IMR-90 (cell line): ENCODE measurements at regions not wholly inside any gene's neighbourhood (a gene's known extent, or its start where the extent isn't known, plus 50 kb on each side); places are given as distances from the start of the nearest gene placed in this dataset.

Source experiments
- ATAC-seq: fragments of 200-7000 bp; cut with Tn5 transposase; 2 replicates; pipeline ENCODE4 v1.9.1; 2020; ENCODE audit warnings: low read depth, mild to moderate bottlenecking, moderate library complexity
- BruUV-seq: library from RNA; stranded (reverse); fragments of 400-500 nt; replicated peaks from 2 replicates; lab custom pipeline; 2021; lab: Mats Ljungman, UMichigan
- CTCF ChIA-PET: fragments of 300-600 bp; formaldehyde crosslinking; extraction: SDS; loops from one replicate; lab custom pipeline; 2021; ENCODE audit warnings: antibody characterized with exemption; lab: Yijun Ruan, JAX
- POLR2A ChIA-PET: fragments of 300-600 bp; sonication (Branson Sonifier 250); formaldehyde crosslinking; loops from one replicate; lab custom pipeline; 2022; ENCODE audit warnings: antibody characterized with exemption; ENCODE audit not compliant: unreplicated experiment; lab: Charles Lee
- DNase-seq: peaks from one replicate; pipeline ENCODE4 v3.0.0; 2013
- H2AFZ ChIP-seq: replicated peaks from 2 replicates; pipeline ENCODE3; 2013; ENCODE audit warnings: low read length, mild to moderate bottlenecking; ENCODE audit not compliant: poor library complexity
- H2AK5ac ChIP-seq: 2 replicates; pipeline ENCODE4 v1.6.1; 2013; ENCODE audit warnings: low read depth, low read length, inconsistent platforms
- H2AK9ac ChIP-seq: replicated peaks from 2 replicates; pipeline ENCODE3; 2013; ENCODE audit warnings: mild to moderate bottlenecking, low read depth, low read length, moderate library complexity; ENCODE audit not compliant: poor library complexity
- H2BK120ac ChIP-seq: 2 replicates; pipeline ENCODE4 v1.6.1; 2013; ENCODE audit warnings: low read depth, low read length, inconsistent platforms
- H2BK15ac ChIP-seq: 3 replicates; pipeline ENCODE4 v1.6.1; 2013; ENCODE audit warnings: low read depth, low read length, inconsistent platforms
- H2BK20ac ChIP-seq: 2 replicates; pipeline ENCODE4 v1.6.1; 2013; ENCODE audit warnings: low read depth, mild to moderate bottlenecking, inconsistent platforms, low read length, moderate library complexity
- H2BK5ac ChIP-seq: 2 replicates; pipeline ENCODE4 v1.6.1; 2013; ENCODE audit warnings: mild to moderate bottlenecking, low read depth, low read length, inconsistent platforms; ENCODE audit not compliant: poor library complexity, severe bottlenecking
- H3K14ac ChIP-seq: replicated peaks from 2 replicates; pipeline ENCODE4 v1.6.1; 2013; ENCODE audit warnings: low read depth, low read length, inconsistent platforms
- H3K18ac ChIP-seq: 2 replicates; pipeline ENCODE4 v1.6.1; 2013; ENCODE audit warnings: low read depth, low read length, control low read depth
- H3K23ac ChIP-seq: 2 replicates; pipeline ENCODE4 v1.6.1; 2013; ENCODE audit warnings: low read depth, low read length, inconsistent platforms
- H3K27ac ChIP-seq: 2 replicates; pipeline ENCODE4 v1.5.1; 2013; ENCODE audit warnings: mild to moderate bottlenecking, control low read depth, low read length; ENCODE audit not compliant: insufficient read depth
- H3K27me3 ChIP-seq: 2 replicates; pipeline ENCODE4 v1.6.1; 2013; ENCODE audit warnings: low read length; ENCODE audit not compliant: control insufficient read depth, insufficient read depth
- H3K36me3 ChIP-seq: 2 replicates; pipeline ENCODE4 v1.6.1; 2013; ENCODE audit warnings: low read length, mixed read lengths; ENCODE audit not compliant: control insufficient read depth, insufficient read depth
- H3K4ac ChIP-seq: 2 replicates; pipeline ENCODE4 v1.6.1; 2013; ENCODE audit warnings: low read depth, low read length, inconsistent platforms
- H3K4me1 ChIP-seq: 2 replicates; pipeline ENCODE4 v1.6.1; 2013; ENCODE audit warnings: low read length, mixed read lengths; ENCODE audit not compliant: control insufficient read depth, insufficient read depth
- H3K4me2 ChIP-seq: 2 replicates; pipeline ENCODE4 v1.6.1; 2013; ENCODE audit warnings: low read depth, mild to moderate bottlenecking, control low read depth, low read length, moderate library complexity
- H3K4me3 ChIP-seq: 2 replicates; pipeline ENCODE4 v1.5.1; 2013; ENCODE audit warnings: low read depth, mild to moderate bottlenecking, control low read depth, low read length, moderate library complexity; ENCODE audit not compliant: insufficient read depth
- H3K56ac ChIP-seq: 2 replicates; pipeline ENCODE4 v1.6.1; 2013; ENCODE audit warnings: low read length, inconsistent platforms; ENCODE audit not compliant: insufficient read depth; ENCODE audit errors: extremely low read depth
- H3K79me1 ChIP-seq, 2 experiments: 2 replicates each; pipeline ENCODE4 v1.6.1; 2013; ENCODE audit warnings: low read length in 2 of 2, inconsistent platforms in 1 of 2, low read depth in 1 of 2
- H3K9ac ChIP-seq: 2 replicates; pipeline ENCODE4 v1.6.1; 2013; ENCODE audit warnings: low read depth, low read length, control low read depth
- H3K9me1 ChIP-seq: 2 replicates; pipeline ENCODE4 v1.6.1; 2013; ENCODE audit warnings: low read length, inconsistent platforms; ENCODE audit not compliant: insufficient read depth
- H3K9me3 ChIP-seq: 2 replicates; pipeline ENCODE4 v1.6.1; 2013; ENCODE audit warnings: low read length; ENCODE audit not compliant: control insufficient read depth, insufficient read depth
- H4K20me1 ChIP-seq: 2 replicates; pipeline ENCODE4 v1.6.1; 2013; ENCODE audit warnings: low read length, inconsistent platforms; ENCODE audit not compliant: insufficient read depth
- H4K5ac ChIP-seq: 2 replicates; pipeline ENCODE4 v1.6.1; 2013; ENCODE audit warnings: mild to moderate bottlenecking, low read depth, low read length, control low read depth
- H4K8ac ChIP-seq, 2 experiments: 2 replicates each; pipeline ENCODE4 v1.6.1; 2013; ENCODE audit warnings: low read depth in 2 of 2, low read length in 2 of 2, control low read depth in 1 of 2, inconsistent platforms in 1 of 2
- H4K91ac ChIP-seq: 2 replicates; pipeline ENCODE4 v1.6.1; 2013; ENCODE audit warnings: low read depth, low read length, inconsistent platforms; ENCODE audit not compliant: insufficient read depth
- MAZ ChIP-seq: IDR thresholded peaks from 2 replicates; pipeline ENCODE4 v1.6.1; 2012; ENCODE audit warnings: low read depth, mild to moderate bottlenecking, low read length, improper control_type of control experiment, moderate library complexity, borderline replicate concordance
- NFE2L2 ChIP-seq: fragments of 150-350 bp; IDR thresholded peaks from 2 replicates; pipeline ENCODE4 v1.6.1; 2016; ENCODE audit warnings: low read depth, mild to moderate bottlenecking, low read length
- RCOR1 ChIP-seq: IDR thresholded peaks from 2 replicates; pipeline ENCODE4 v1.6.1; 2012; ENCODE audit warnings: mild to moderate bottlenecking, low read length, improper control_type of control experiment; ENCODE audit not compliant: insufficient replicate concordance
- WGBS, 2 experiments: methylation state at CpG; one replicate each; pipeline versions ENCODE4 v1.1.5 to v1.1.7; 2013; ENCODE audit warnings: missing lambda C conversion rate in 2 of 2; ENCODE audit not compliant: insufficient read length in 1 of 2; ENCODE audit errors: extremely low coverage in 2 of 2; 5-methylcytosine and 5-hydroxymethylcytosine counted together
- dilution Hi-C: fragments of 300-500 bp; cut with HindIII; formaldehyde crosslinking; loops from one replicate; pipeline ENCODE4 v1.14.3; 2018; ENCODE audit warnings: low sequenced_read_pairs; ENCODE audit not compliant: unreplicated experiment
- in situ Hi-C: fragments of 300-500 bp; cut with MboI; formaldehyde crosslinking; loops from 3 replicates; pipeline ENCODE4 v1.14.3; 2019; ENCODE audit warnings: low sequenced_read_pairs, inconsistent platforms, mixed read lengths
- intact Hi-C: fragments of 100-400 bp; cut with micrococcal nuclease; formaldehyde crosslinking; loops from 2 replicates; pipeline ENCODE4 v1.10.0; 2022
- TF ChIP-seq, protein P1 (sequence below): fragments of 150-350 bp; IDR thresholded peaks from 2 replicates; pipeline ENCODE4 v1.6.1; 2016; ENCODE audit warnings: low read depth, mild to moderate bottlenecking, low read length, moderate library complexity, borderline replicate concordance
- TF ChIP-seq, protein P2 (sequence below): conservative IDR thresholded peaks from 2 replicates; pipeline ENCODE4 v1.5.1; 2012; ENCODE audit warnings: mild to moderate bottlenecking, low read depth, low read length, improper control_type of control experiment
- TF ChIP-seq, protein P3 (sequence below): fragments of 150-350 bp; IDR thresholded peaks from 2 replicates; pipeline ENCODE4 v1.6.1; 2017; ENCODE audit warnings: mild to moderate bottlenecking, antibody characterized with exemption, low read length, low read depth

DNA sequence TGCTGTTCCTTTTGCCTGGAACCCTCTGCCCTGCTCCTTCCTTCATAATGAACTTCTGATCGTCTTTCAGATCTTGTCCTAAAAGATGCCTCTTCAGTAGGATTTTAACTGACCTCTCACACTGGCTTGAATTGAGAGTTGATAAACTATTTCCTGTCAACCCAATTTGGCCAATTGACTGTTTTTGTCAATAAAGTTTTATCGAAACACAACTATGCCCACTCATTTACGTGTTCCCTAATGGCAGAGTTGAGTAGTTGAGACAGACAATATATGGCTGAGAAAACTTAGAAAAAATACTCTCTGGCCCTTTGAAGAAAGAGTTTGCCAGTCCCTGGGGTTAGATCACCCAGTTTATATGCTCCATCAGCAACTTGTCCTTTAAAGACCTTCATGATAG lies 171.7 kb upstream of the TBX3 start:
- H3K9ac ChIP-seq, result no peak overlapping the region
- H3K27me3 ChIP-seq, result no peaks in the 10 kb centered on the region
- no peaks in the 10 kb centered on the region for H3K36me3 ChIP-seq
- no TSS peak for BruUV-seq
- H3K23ac ChIP-seq, result no peak overlapping the region
- H3K14ac ChIP-seq, result no peak overlapping the region
- H2AFZ ChIP-seq, result no peak overlapping the region
- no peaks in the 10 kb centered on the region for H4K20me1 ChIP-seq
- H3K56ac ChIP-seq, result no peak overlapping the region
- ATAC-seq (no peak), DNase-seq (no peak)
- no CpG with 5 or more reads among the region's 3 CpGs for WGBS, 2 experiments
- H3K4ac ChIP-seq, result no peak overlapping the region
- H3K4me3 ChIP-seq, result no peak overlapping the region
- H2BK120ac ChIP-seq, result no peak overlapping the region
- intact Hi-C loops, result no loop called here
- peaks cover 3% of the 10 kb centered on the region; the same call in 1 of the 2 replicates for H3K9me3 ChIP-seq
- no peaks in the 10 kb centered on the region for H3K4me1 ChIP-seq
- no peak overlapping the region for H4K91ac ChIP-seq
- ChIA-PET CTCF (interaction anchor here (0.6 kb wide), 1 partner anchor 28 kb away, joined by 3 read pairs; no protein-coding TSS in a partner anchor), POLR2A (no interaction called here)
- H3K79me1 ChIP-seq, result no peaks in the 10 kb centered on the region
- no peak overlapping the region for H2AK9ac ChIP-seq
- no peak overlapping the region for H2BK20ac ChIP-seq
- H3K27ac ChIP-seq, result no peak overlapping the region
- dilution Hi-C loops, result no loop called here
- TF ChIP-seq RCOR1, result no peak
- TF ChIP-seq, protein P1, sequence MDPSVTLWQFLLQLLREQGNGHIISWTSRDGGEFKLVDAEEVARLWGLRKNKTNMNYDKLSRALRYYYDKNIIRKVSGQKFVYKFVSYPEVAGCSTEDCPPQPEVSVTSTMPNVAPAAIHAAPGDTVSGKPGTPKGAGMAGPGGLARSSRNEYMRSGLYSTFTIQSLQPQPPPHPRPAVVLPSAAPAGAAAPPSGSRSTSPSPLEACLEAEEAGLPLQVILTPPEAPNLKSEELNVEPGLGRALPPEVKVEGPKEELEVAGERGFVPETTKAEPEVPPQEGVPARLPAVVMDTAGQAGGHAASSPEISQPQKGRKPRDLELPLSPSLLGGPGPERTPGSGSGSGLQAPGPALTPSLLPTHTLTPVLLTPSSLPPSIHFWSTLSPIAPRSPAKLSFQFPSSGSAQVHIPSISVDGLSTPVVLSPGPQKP, result no peak
- TF ChIP-seq NFE2L2, result no peak
- TF ChIP-seq, protein P2, sequence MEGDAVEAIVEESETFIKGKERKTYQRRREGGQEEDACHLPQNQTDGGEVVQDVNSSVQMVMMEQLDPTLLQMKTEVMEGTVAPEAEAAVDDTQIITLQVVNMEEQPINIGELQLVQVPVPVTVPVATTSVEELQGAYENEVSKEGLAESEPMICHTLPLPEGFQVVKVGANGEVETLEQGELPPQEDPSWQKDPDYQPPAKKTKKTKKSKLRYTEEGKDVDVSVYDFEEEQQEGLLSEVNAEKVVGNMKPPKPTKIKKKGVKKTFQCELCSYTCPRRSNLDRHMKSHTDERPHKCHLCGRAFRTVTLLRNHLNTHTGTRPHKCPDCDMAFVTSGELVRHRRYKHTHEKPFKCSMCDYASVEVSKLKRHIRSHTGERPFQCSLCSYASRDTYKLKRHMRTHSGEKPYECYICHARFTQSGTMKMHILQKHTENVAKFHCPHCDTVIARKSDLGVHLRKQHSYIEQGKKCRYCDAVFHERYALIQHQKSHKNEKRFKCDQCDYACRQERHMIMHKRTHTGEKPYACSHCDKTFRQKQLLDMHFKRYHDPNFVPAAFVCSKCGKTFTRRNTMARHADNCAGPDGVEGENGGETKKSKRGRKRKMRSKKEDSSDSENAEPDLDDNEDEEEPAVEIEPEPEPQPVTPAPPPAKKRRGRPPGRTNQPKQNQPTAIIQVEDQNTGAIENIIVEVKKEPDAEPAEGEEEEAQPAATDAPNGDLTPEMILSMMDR, result no peak
- TF ChIP-seq, protein P3, sequence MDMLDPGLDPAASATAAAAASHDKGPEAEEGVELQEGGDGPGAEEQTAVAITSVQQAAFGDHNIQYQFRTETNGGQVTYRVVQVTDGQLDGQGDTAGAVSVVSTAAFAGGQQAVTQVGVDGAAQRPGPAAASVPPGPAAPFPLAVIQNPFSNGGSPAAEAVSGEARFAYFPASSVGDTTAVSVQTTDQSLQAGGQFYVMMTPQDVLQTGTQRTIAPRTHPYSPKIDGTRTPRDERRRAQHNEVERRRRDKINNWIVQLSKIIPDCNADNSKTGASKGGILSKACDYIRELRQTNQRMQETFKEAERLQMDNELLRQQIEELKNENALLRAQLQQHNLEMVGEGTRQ, result no peak
- no peak for TF ChIP-seq MAZ
- H3K18ac ChIP-seq, result no peak overlapping the region
- in situ Hi-C loops, result no loop called here
- no peak overlapping the region for H2BK5ac ChIP-seq
- no peak overlapping the region for H3K4me2 ChIP-seq
- H2BK15ac ChIP-seq, result no peak overlapping the region
- no peak overlapping the region for H2AK5ac ChIP-seq
- H3K9me1 ChIP-seq, result no peaks in the 10 kb centered on the region
- no peak overlapping the region for H4K8ac ChIP-seq
- no peak overlapping the region for H4K5ac ChIP-seq
